Left lung (tissue), 4 donors: ENCODE measurements at regions not wholly inside any gene's neighbourhood (a gene's known extent, or its start where the extent isn't known, plus 50 kb on each side); places are given as distances from the start of the nearest gene placed in this dataset.

Source experiments
- ATAC-seq: fragments of 200-7000 bp; cut with Tn5 transposase; one replicate; pipeline ENCODE4 v1.9.1; 2020; ENCODE audit warnings: moderate library complexity
- DNase-seq, 4 donors: peaks; one replicate each; pipeline ENCODE4 v3.0.0-alpha.2; 2013 to 2020
- H3K27ac ChIP-seq, 2 donors: fragments of 200-600 bp; sonication (generic) in 1 of 2; one replicate each; pipeline versions ENCODE4 v1.5.0 to v1.8.0; 2020 to 2021
- H3K27me3 ChIP-seq, 2 donors: fragments of 200-600 bp; sonication (generic) in 1 of 2; one replicate each; pipeline versions ENCODE4 v1.5.0 to v1.8.0; 2020 to 2021
- H3K36me3 ChIP-seq, 2 donors: fragments of 200-600 bp; sonication (generic) in 1 of 2; one replicate each; pipeline versions ENCODE4 v1.5.0 to v1.8.0; 2020 to 2021
- H3K4me1 ChIP-seq, 2 donors: fragments of 200-600 bp; one replicate each; pipeline ENCODE4 v1.8.0; 2021
- H3K4me3 ChIP-seq, 2 donors: fragments of 200-600 bp; sonication (generic) in 1 of 2; one replicate each; pipeline versions ENCODE4 v1.5.0 to v1.8.0; 2020 to 2021; ENCODE audit warnings: mild to moderate bottlenecking in 1 of 2
- H3K9me3 ChIP-seq, 2 donors: fragments of 200-600 bp; sonication (generic) in 1 of 2; one replicate each; pipeline versions ENCODE4 v1.5.0 to v1.8.0; 2020 to 2021
- CTCF ChIP-seq, 2 donors: fragments of 200-600 bp; sonication (generic) in 1 of 2; IDR thresholded peaks; one replicate each; pipeline versions ENCODE4 v1.5.0 to v1.8.0; 2021; ENCODE audit warnings: antibody characterized with exemption in 2 of 2
- intact Hi-C, 2 donors: fragments of 100-400 bp; cut with DNase I; formaldehyde crosslinking; loops; one replicate each; pipeline versions ENCODE4 v1.11.2 to v1.14.2; 2022
- donor health status: DM: no; HTN: yes; CAD: no.
- donor health status: DM: no; HTN: no; CAD: no.

GRCh38 chr1:214840356-214840755 is 237.4 kb downstream of the CENPF start:
- intact Hi-C loops = no loop called here
- Histone ChIP-seq H3K4me3 (no peak overlapping the region), H3K9me3 (no peaks in the 10 kb centered on the region), H3K4me1 (no peaks in the 10 kb centered on the region), H3K36me3 (no peaks in the 10 kb centered on the region), H3K27me3 (no peaks in the 10 kb centered on the region), H3K27ac (no peak overlapping the region)
- DNase-seq (no peak), ATAC-seq (no peak)
- TF ChIP-seq CTCF (IDR thresholded peaks at IDR 0.05) = no peak

- Histone ChIP-seq H3K27me3 (no peaks in the 10 kb centered on the region), H3K36me3 (no peaks in the 10 kb centered on the region), H3K4me3 (no peak overlapping the region), H3K4me1 (no peaks in the 10 kb centered on the region), H3K9me3 (no peaks in the 10 kb centered on the region), H3K27ac (no peak overlapping the region)
- no peak for TF ChIP-seq CTCF (IDR thresholded peaks at IDR 0.05)
- intact Hi-C loops = no loop called here
- no peak for ATAC-seq
- no peak for DNase-seq
Observed at GRCh38 chr1:214842856-214843255, 239.7 kb upstream of the KCNK2 start.

GRCh38 chr1:214843281-214843680 is 239.3 kb upstream of the KCNK2 start:
- no peak for ATAC-seq
- Histone ChIP-seq H3K9me3 (no peaks in the 10 kb centered on the region), H3K36me3 (no peaks in the 10 kb centered on the region), H3K4me3 (no peak overlapping the region), H3K27me3 (no peaks in the 10 kb centered on the region), H3K4me1 (no peaks in the 10 kb centered on the region), H3K27ac (no peak overlapping the region)
- DNase-seq = no peak
- no peak for TF ChIP-seq CTCF (IDR thresholded peaks at IDR 0.05)
- intact Hi-C loops = no loop called here

GRCh38 chr1:214844319-214844718 is 238.2 kb upstream of the KCNK2 start:
- ATAC-seq (no peak), DNase-seq (no peak)
- TF ChIP-seq CTCF (IDR thresholded peaks at IDR 0.05) = no peak
- intact Hi-C loops = no loop called here
- Histone ChIP-seq H3K27ac (no peak overlapping the region), H3K9me3 (no peaks in the 10 kb centered on the region), H3K4me1 (no peaks in the 10 kb centered on the region), H3K27me3 (no peaks in the 10 kb centered on the region), H3K36me3 (no peaks in the 10 kb centered on the region), H3K4me3 (no peak overlapping the region)

- H3K4me3 ChIP-seq = no peak overlapping the region
- ATAC-seq (no peak), DNase-seq (no peak)
- H3K9me3 ChIP-seq = peaks cover 0 to 11% of the 10 kb centered on the region in 2 donors
- H3K4me1 ChIP-seq = no peaks in the 10 kb centered on the region
- H3K36me3 ChIP-seq = no peaks in the 10 kb centered on the region
- no peak for TF ChIP-seq CTCF (IDR thresholded peaks at IDR 0.05)
- H3K27ac ChIP-seq = no peak overlapping the region
- intact Hi-C loops = no loop called here
- no peaks in the 10 kb centered on the region for H3K27me3 ChIP-seq
Observed at GRCh38 chr1:214846276-214846675, 236.3 kb upstream of the KCNK2 start.
